SJSA1 (cell line): ENCODE measurements at regions not wholly inside any gene's neighbourhood (a gene's known extent, or its start where the extent isn't known, plus 50 kb on each side); places are given as distances from the start of the nearest gene placed in this dataset.

Experiments
- DNase-seq, 2 experiments: peaks; one replicate each; pipeline ENCODE4 v3.0.0-alpha.2; 2015 to 2020; ENCODE audit warnings: low spot score in 2 of 2, low read depth in 1 of 2
- H3K27ac ChIP-seq: fragments of 250-450 bp; sonication (Bioruptor Pico); 2 replicates; pipeline ENCODE4 v1.5.1; 2020; ENCODE audit warnings: mild to moderate bottlenecking, moderate library complexity
- H3K27me3 ChIP-seq: fragments of 250-450 bp; sonication (Bioruptor Pico); replicated peaks from 2 replicates; pipeline ENCODE4 v1.5.1; 2020; ENCODE audit warnings: mild to moderate bottlenecking, moderate library complexity
- H3K36me3 ChIP-seq: fragments of 250-450 bp; sonication (Bioruptor Pico); 2 replicates; pipeline ENCODE4 v1.5.1; 2020; ENCODE audit warnings: mild to moderate bottlenecking
- H3K4me1 ChIP-seq: fragments of 250-450 bp; sonication (Bioruptor Pico); replicated peaks from 2 replicates; pipeline ENCODE4 v1.6.1; 2021; ENCODE audit warnings: mild to moderate bottlenecking
- H3K4me3 ChIP-seq: fragments of 250-450 bp; sonication (Bioruptor Pico); 2 replicates; pipeline ENCODE4 v1.5.1; 2020; ENCODE audit warnings: mild to moderate bottlenecking
- H3K9me3 ChIP-seq: fragments of 250-450 bp; sonication (Bioruptor Pico); replicated peaks from 2 replicates; pipeline ENCODE4 v1.5.1; 2020; ENCODE audit warnings: mild to moderate bottlenecking

DNA sequence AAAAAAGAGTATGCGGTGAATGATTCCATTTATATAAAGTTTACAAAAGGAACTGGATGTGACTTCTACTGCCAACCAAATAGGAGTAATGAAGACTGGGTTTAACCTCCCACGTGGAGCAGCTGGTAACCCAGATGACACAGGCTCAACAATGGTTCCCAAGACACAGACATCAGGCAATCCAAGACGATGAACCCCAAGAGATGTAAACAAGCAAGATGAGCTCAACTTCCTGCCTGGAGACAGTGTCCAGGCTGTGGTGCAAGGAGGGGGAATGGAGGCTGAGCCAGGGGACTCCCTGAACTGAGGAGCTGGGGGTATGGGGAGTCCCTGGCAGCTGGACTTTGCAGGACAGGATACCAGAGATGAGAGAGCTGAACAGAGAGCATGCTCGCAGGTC is 104.7 kb downstream of the LITAF start:
- H3K27ac ChIP-seq = peak overlapping the region; percentile 35; the same call in 1 of the 2 replicates
- peak; percentile 81 to 83 for DNase-seq
- peaks cover 24% of the 10 kb centered on the region for H3K4me1 ChIP-seq

DNA sequence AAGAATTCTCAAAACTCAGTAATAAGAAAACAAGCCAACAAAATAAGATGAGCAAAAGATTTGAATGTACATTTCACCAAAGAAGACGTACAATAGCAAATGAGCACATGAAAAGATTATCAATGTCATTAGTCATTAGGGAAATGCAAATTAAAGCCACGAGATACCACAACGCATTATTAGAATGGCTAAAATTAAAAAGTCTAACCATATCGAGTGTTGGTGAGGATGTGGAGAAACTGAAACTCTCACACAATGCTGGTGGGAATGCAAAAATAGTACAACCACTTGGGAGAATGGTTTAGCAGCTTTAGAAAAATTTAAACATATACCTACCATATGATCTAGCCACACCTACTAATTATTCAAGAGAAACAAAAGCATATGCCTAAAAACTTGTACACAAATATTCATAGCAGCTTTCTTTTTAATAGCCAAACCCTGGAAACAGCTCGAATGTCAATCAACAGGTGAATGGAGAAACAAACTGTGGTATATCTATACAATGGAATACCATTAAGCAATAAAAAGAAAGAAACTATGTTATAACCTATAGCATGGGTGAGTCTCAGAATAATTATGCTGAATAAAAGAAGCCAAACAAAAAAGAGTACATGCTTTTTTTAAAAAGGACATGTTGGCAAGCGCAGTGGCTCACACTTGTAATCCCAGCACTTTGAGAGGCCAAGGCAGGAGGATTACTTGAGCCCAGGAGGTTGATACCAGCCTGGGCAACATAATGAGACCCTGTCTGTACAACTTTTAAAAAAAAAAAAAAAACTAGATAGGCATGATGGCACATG is 103.6 kb downstream of the LITAF start:
- H3K36me3 ChIP-seq = no peaks in the 10 kb centered on the region
- no peak overlapping the region for H3K4me3 ChIP-seq
- H3K27ac ChIP-seq = no peak overlapping the region
- no peaks in the 10 kb centered on the region for H3K9me3 ChIP-seq
- no peak for DNase-seq
- no peaks in the 10 kb centered on the region for H3K27me3 ChIP-seq
- H3K4me1 ChIP-seq = peaks cover 24% of the 10 kb centered on the region

More for the DNA sequence above, 104.7 kb downstream of the LITAF start:
- Histone ChIP-seq H3K36me3 (no peaks in the 10 kb centered on the region), H3K4me3 (no peak overlapping the region), H3K9me3 (no peaks in the 10 kb centered on the region), H3K27me3 (no peaks in the 10 kb centered on the region)

DNA sequence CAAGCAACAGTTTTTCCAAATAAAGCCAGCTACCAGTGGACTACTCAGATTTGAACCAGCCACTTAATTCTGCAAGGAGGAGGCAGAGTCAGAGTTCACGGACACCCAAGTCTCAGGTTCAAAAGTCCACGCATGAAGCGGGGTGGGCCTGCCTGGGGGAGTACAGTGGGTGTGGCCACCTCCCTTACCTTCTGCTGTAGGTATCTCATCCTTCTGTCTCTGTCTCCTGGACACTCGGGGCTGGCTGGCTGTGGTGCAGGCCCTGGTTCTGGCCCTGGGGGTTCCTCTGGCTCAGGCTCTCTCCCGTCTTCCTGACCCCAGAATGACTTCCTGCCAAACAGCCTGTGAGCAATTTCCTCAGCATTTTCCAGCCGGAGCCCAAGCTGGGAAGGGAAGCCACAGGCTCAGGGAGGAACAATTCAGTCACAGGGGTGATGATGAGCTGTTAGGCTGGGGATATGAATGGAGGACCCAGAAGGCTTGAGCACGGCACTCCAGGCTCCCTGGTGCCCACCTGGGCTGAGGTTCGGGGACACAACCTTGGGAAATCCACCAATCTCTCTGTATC is 101.9 kb downstream of the LITAF start:
- H3K9me3 ChIP-seq = no peaks in the 10 kb centered on the region
- H3K4me1 ChIP-seq = peaks cover 24% of the 10 kb centered on the region
- H3K4me3 ChIP-seq = no peak overlapping the region
- no peaks in the 10 kb centered on the region for H3K36me3 ChIP-seq
- H3K27ac ChIP-seq = peak overlapping the region; percentile 24
- peak in 1 of 2 experiments; percentile 40 for DNase-seq
- H3K27me3 ChIP-seq = no peaks in the 10 kb centered on the region

DNA sequence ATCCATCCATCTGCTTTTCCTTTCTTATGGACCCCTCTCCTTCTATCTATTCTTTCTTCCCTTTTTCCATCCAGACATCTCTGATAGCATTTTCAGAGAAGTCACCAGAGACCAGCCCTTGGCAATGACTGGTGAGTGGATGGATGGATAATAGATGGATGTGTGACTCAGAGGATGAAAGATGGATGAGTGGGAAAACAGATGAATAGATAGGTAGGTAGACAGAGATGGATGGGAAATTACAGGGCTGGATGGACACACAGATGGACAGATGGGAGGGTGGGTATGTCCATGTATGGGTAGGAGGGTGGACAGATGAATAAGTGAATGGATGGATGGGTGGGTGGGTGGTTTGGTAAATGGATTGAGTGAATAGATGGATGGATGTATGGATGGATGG is 101.0 kb downstream of the LITAF start:
- Histone ChIP-seq H3K27ac (no peak overlapping the region), H3K27me3 (no peaks in the 10 kb centered on the region), H3K4me1 (peaks cover 24% of the 10 kb centered on the region), H3K9me3 (no peaks in the 10 kb centered on the region), H3K36me3 (no peaks in the 10 kb centered on the region), H3K4me3 (no peak overlapping the region)
- no peak for DNase-seq

DNA sequence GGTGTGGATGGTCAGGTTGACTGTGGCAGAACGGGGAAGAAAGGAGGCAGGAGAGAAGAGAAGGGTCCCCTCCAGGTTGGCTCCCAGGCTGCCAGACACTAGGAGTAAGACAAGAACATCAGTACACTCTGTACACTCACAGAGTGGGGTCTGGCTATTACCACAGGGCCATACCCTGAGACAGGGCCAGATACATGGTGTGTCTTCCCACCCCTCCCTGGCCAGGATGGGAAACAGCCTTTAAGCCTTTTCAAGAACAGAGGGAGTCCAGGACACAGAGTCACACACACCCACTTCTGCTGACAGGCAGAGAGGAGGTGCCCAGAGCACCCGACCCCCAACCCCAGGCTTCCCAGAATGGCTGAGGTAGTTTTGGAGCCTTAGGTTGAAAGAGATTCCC is 99.4 kb downstream of the LITAF start:
- H3K4me3 ChIP-seq = no peak overlapping the region
- no peak for DNase-seq
- no peaks in the 10 kb centered on the region for H3K9me3 ChIP-seq
- H3K4me1 ChIP-seq = peaks cover 13% of the 10 kb centered on the region
- H3K36me3 ChIP-seq = no peaks in the 10 kb centered on the region
- no peaks in the 10 kb centered on the region for H3K27me3 ChIP-seq
- no peak overlapping the region for H3K27ac ChIP-seq

DNA sequence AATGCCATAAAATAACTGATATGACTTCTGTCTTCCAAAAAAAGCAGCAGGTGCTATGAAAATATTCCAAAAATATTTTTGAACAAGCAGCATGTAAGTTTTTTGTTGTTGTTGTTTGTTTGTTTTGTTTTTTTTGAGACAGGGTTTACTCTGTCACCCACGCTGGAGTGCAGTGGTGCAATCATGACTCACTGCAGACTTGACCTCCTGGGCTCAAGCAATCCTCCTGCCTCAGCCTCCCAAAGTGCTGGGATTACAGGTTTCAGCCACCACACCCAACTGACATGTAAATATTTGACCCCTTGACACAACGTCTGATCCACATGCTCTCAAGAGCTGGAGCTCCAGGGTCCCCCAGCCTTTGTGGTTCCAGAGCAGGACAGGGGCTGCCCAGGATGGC is 98.4 kb downstream of the LITAF start:
- no peak overlapping the region for H3K4me3 ChIP-seq
- peaks cover 14% of the 10 kb centered on the region for H3K4me1 ChIP-seq
- DNase-seq = no peak
- no peaks in the 10 kb centered on the region for H3K9me3 ChIP-seq
- no peaks in the 10 kb centered on the region for H3K36me3 ChIP-seq
- H3K27ac ChIP-seq = no peak overlapping the region
- no peaks in the 10 kb centered on the region for H3K27me3 ChIP-seq

DNA sequence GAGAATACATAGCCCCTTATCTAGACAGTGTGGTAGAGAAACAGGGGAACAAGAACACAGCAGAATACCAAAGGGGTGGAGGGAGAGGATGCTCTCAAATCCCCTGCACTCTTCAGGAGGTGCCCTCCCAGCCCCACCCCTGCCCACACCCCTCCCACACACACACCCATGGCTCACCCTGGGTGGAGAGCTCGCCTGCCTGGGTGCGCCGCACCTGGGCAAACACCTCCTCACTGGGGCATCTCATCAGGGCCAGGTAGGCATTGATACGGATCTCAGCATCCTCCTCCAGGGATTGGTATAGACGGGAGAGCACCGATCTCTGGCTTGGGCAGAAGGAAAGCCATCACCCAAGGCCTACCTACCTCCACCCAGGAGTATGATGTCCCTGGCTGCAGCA is 95.2 kb downstream of the LITAF start:
- DNase-seq = no peak
- no peak overlapping the region for H3K27ac ChIP-seq
- H3K36me3 ChIP-seq = no peaks in the 10 kb centered on the region
- H3K27me3 ChIP-seq = no peaks in the 10 kb centered on the region
- peaks cover 27% of the 10 kb centered on the region for H3K4me1 ChIP-seq
- H3K4me3 ChIP-seq = no peak overlapping the region
- H3K9me3 ChIP-seq = no peaks in the 10 kb centered on the region

DNA sequence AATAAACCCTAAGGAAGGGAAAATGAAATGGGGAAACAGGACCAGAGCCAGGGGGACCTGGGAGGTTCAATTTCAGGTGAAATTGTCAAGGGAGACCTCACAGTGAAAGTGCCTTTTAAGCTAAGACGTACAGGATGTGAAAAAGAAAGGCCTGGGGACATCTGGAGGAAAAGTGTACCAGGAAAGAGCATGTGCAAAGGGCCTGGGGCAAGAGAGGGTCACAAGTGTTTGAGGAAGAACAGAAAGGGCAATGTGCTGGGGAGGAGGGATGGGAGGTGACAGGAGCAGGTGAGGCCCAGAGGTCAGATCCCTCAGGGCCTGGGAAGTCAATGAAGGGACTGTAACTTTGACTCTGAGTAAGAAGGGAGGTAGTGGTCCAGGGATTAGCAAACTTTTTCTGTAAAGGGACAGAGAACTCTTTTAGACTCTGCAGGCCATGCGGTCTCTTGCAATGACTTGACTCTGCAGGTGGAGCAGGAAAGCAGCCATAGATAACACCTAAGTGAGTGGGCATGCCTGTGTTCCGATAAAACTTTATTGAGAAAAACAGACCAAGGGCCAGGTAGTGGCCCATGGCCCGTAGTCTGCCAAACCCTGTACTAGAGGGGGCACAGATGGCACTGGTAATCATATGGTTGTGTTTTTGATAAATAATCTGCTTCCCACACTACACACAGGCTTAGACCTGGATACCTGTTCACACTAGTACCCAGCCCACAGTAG is 93.8 kb downstream of the LITAF start:
- Histone ChIP-seq H3K4me1 (peaks cover 41% of the 10 kb centered on the region), H3K36me3 (no peaks in the 10 kb centered on the region), H3K27ac (no peak overlapping the region), H3K9me3 (no peaks in the 10 kb centered on the region), H3K4me3 (no peak overlapping the region), H3K27me3 (no peaks in the 10 kb centered on the region)
- DNase-seq = no peak

DNA sequence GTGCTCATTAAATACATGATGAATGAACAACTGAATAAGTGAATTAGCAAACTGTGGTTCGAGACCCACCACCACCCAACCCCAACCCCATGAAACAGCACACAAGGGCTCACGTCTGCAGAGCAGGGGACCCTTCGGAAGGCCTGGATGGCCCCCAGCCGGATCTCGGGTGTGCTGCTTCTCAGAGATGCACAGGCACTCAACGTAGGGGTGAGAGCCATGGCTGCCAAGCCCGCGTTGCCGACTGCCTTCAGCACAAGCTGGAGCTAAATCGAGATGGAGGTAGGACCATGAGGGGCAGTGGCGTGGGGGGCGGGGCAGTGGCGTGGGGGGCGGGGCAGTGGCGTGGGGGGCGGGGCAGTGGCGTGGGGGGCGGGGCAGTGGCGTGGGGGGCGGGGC is 93.2 kb downstream of the LITAF start:
- Histone ChIP-seq H3K36me3 (no peaks in the 10 kb centered on the region), H3K27ac (no peak overlapping the region), H3K9me3 (no peaks in the 10 kb centered on the region), H3K27me3 (no peaks in the 10 kb centered on the region), H3K4me3 (no peak overlapping the region), H3K4me1 (peaks cover 45% of the 10 kb centered on the region)
- DNase-seq = no peak

DNA sequence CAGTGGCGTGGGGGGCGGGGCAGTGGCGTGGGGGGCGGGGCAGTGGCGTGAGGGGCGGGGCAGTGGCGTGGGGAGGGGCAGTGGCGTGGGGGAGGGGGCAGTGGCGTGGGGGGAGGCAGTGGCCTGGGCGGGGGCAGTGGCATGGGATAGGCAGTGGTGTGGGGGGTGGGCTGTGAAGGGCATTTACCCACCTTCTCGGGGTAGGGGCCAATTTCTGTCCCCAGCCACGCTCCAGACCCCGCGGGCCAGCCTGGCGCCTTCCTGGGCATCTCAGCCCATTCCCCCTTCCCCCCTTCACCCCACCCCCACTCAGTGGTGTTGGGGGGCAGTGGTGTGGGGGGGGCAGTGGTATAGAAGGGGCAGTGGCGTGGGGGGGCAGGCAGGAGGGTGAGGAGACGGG is 92.7 kb downstream of the LITAF start:
- peaks cover 48% of the 10 kb centered on the region for H3K4me1 ChIP-seq
- H3K27ac ChIP-seq = no peak overlapping the region
- no peak for DNase-seq
- no peaks in the 10 kb centered on the region for H3K36me3 ChIP-seq
- no peaks in the 10 kb centered on the region for H3K9me3 ChIP-seq
- H3K27me3 ChIP-seq = no peaks in the 10 kb centered on the region
- no peak overlapping the region for H3K4me3 ChIP-seq

DNA sequence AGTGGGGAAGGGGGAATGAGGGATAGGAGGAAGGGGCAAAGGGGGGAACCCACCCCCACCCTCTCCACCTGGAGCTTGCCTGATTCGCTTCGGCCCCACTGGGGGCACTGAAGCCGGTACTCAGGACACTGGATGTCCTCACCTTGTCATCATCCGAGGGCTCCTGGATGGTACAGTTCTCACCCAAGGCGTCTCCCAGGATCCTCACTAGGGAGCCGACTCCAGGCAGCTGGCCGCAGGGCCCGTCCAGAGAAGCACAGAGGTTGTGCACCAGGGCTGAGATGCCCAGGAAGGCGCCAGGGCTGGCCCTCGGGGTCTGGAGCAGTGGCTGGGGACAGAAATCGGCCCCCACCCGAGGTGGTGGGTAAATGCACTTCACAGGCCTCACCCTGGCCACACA is 92.3 kb downstream of the LITAF start:
- Histone ChIP-seq H3K27me3 (no peaks in the 10 kb centered on the region), H3K27ac (peak overlapping the region; percentile 51; the same call in 1 of the 2 replicates), H3K4me3 (no peak overlapping the region), H3K4me1 (peaks cover 51% of the 10 kb centered on the region), H3K9me3 (no peaks in the 10 kb centered on the region), H3K36me3 (no peaks in the 10 kb centered on the region)
- DNase-seq = no peak

DNA sequence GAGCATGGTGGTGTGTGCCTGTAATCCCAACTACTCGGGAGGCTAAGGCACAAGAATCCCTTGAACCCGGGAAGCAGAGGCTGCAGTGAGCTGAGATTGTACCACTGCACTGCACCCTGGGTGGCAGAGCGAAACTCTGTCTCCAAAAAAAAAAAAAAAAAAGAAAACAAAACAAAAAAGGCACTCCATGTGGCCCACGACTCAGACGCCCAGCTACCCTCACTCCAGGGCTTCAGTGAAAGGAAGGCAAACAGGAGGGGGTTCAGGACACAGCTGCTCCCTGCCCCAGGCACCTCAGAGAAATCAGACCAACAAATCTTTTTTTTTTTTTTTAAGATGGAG is 91.7 kb downstream of the LITAF start:
- Histone ChIP-seq H3K27ac (peak overlapping the region; percentile 51), H3K4me1 (peaks cover 54% of the 10 kb centered on the region), H3K36me3 (no peaks in the 10 kb centered on the region), H3K9me3 (no peaks in the 10 kb centered on the region), H3K4me3 (no peak overlapping the region), H3K27me3 (no peaks in the 10 kb centered on the region)
- no peak for DNase-seq
